ENCODE measurements at regions not wholly inside any gene's neighbourhood (a gene's known extent, or its start where the extent isn't known, plus 50 kb on each side); places are given as distances from the start of the nearest gene placed in this dataset.

GRCh38 chr13:102930566-102930965 lies 84.7 kb downstream of the ERCC5 start:
- TF ChIP-seq CTCF (IDR thresholded peaks at IDR 0.05; ENCODE audit: low read length) (no peak), EZH2 (optimal IDR thresholded peaks at IDR 0.05; ENCODE audit: low read depth, low read length) (no peak)
